ENCODE measurements at regions not wholly inside any gene's neighbourhood (a gene's known extent, or its start where the extent isn't known, plus 50 kb on each side); places are given as distances from the start of the nearest gene placed in this dataset.

- no peak for TF ChIP-seq CEBPB (IDR thresholded peaks at IDR 0.05; ENCODE audit: low read depth, low read length)
- no peak for TF ChIP-seq CTCF (conservative IDR thresholded peaks at IDR 0.05; ENCODE audit: low read depth, low read length)
- TF ChIP-seq RCOR1 (IDR thresholded peaks at IDR 0.05; ENCODE audit: insufficient replicate concordance, low read length) = no peak
- TF ChIP-seq BHLHE40 (IDR thresholded peaks at IDR 0.05; ENCODE audit: low read depth, low read length) = no peak
- TF ChIP-seq POLR2A (IDR thresholded peaks at IDR 0.05; ENCODE audit: low read depth, low read length) = no peak
- TF ChIP-seq RAD21 (IDR thresholded peaks at IDR 0.05; ENCODE audit: low read length) = no peak
- no peak for TF ChIP-seq ELK1 (IDR thresholded peaks at IDR 0.05; ENCODE audit: borderline replicate concordance, low read depth, low read length)
- no peak for TF ChIP-seq RFX5 (IDR thresholded peaks at IDR 0.05; ENCODE audit: low read depth, low read length)
- no peak for TF ChIP-seq USF2 (IDR thresholded peaks at IDR 0.05; ENCODE audit: low read depth, low read length)
Measured at GRCh38 chr16:82311528-82311927, 141.5 kb upstream of the MPHOSPH6 start.
